ENCODE measurements at regions not wholly inside any gene's neighbourhood (a gene's known extent, or its start where the extent isn't known, plus 50 kb on each side); places are given as distances from the start of the nearest gene placed in this dataset.

GRCh38 chr10:36636879-36637278 lies 488.5 kb upstream of the ANKRD30A start:
- H3K36me3 ChIP-seq = no peaks in the 10 kb centered on the region
- no peak for ATAC-seq (ENCODE audit: low FRiP score in 2 of 2)
- H3K4me1 ChIP-seq = no peaks in the 10 kb centered on the region
- H3K4me3 ChIP-seq = no peak overlapping the region
- no peaks in the 10 kb centered on the region for H3K9me3 ChIP-seq
- no peak overlapping the region for H3K27ac ChIP-seq
- 74 to 76% methylated on average over 2 of the region's 2 CpGs for WGBS, 2 donors
- TF ChIP-seq POLR2AphosphoS5 (IDR thresholded peaks at IDR 0.05) (no peak), EP300 (IDR thresholded peaks at IDR 0.05) (no peak), CTCF (IDR thresholded peaks at IDR 0.05) (no peak), POLR2A (IDR thresholded peaks at IDR 0.05) (no peak)
- no peak for DNase-seq
- H3K27me3 ChIP-seq = no peaks in the 10 kb centered on the region

GRCh38 chr10:36636285-36636839 lies 489.0 kb upstream of the ANKRD30A start:
- Histone ChIP-seq H3K9me3 (no peaks in the 10 kb centered on the region), H3K4me3 (no peak overlapping the region), H3K36me3 (no peaks in the 10 kb centered on the region), H3K27me3 (no peaks in the 10 kb centered on the region), H3K27ac (no peak overlapping the region), H3K4me1 (no peaks in the 10 kb centered on the region)
- TF ChIP-seq POLR2A (IDR thresholded peaks at IDR 0.05) = no peak
- TF ChIP-seq POLR2AphosphoS5 (IDR thresholded peaks at IDR 0.05) = no peak
- TF ChIP-seq CTCF (IDR thresholded peaks at IDR 0.05) = no peak
- no peak for TF ChIP-seq EP300 (IDR thresholded peaks at IDR 0.05)
- 29 to 35% methylated on average over 1 of the region's 1 CpG for WGBS, 2 donors
- no peak for DNase-seq
- no peak for ATAC-seq (ENCODE audit: low FRiP score in 2 of 2)

- H3K27ac ChIP-seq = no peak overlapping the region
- DNase-seq (no peak), ATAC-seq (ENCODE audit: low FRiP score in 2 of 2) (no peak)
- no peaks in the 10 kb centered on the region for H3K27me3 ChIP-seq
- TF ChIP-seq CTCF (IDR thresholded peaks at IDR 0.05) = no peak
- no peak for TF ChIP-seq POLR2AphosphoS5 (IDR thresholded peaks at IDR 0.05)
- TF ChIP-seq EP300 (IDR thresholded peaks at IDR 0.05) = no peak
- no peak for TF ChIP-seq POLR2A (IDR thresholded peaks at IDR 0.05)
- no peaks in the 10 kb centered on the region for H3K36me3 ChIP-seq
- H3K4me3 ChIP-seq = no peak overlapping the region
- H3K9me3 ChIP-seq = no peaks in the 10 kb centered on the region
- no peaks in the 10 kb centered on the region for H3K4me1 ChIP-seq
- 63 to 71% methylated on average over 4 of the region's 4 CpGs for WGBS, 2 donors
These were observed 490.5 kb upstream of the ANKRD30A start for GRCh38 chr10:36634916-36635315.

GRCh38 chr10:36630267-36630666 lies 495.1 kb upstream of the ANKRD30A start:
- Histone ChIP-seq H3K4me3 (no peak overlapping the region), H3K4me1 (no peaks in the 10 kb centered on the region), H3K36me3 (no peaks in the 10 kb centered on the region), H3K9me3 (no peaks in the 10 kb centered on the region), H3K27ac (no peak overlapping the region), H3K27me3 (no peaks in the 10 kb centered on the region)
- no peak for DNase-seq
- 63 to 78% methylated on average over 3 of the region's 3 CpGs for WGBS, 2 donors
- no peak for ATAC-seq (ENCODE audit: low FRiP score in 2 of 2)
- TF ChIP-seq EP300 (IDR thresholded peaks at IDR 0.05) (no peak), POLR2A (IDR thresholded peaks at IDR 0.05) (no peak), CTCF (IDR thresholded peaks at IDR 0.05) (no peak), POLR2AphosphoS5 (IDR thresholded peaks at IDR 0.05) (no peak)

GRCh38 chr10:36629476-36629875 lies 495.9 kb upstream of the ANKRD30A start:
- Histone ChIP-seq H3K27me3 (no peaks in the 10 kb centered on the region), H3K4me1 (no peaks in the 10 kb centered on the region), H3K36me3 (no peaks in the 10 kb centered on the region), H3K4me3 (no peak overlapping the region), H3K9me3 (no peaks in the 10 kb centered on the region), H3K27ac (no peak overlapping the region)
- 54 to 96% methylated on average over 2 of the region's 2 CpGs for WGBS, 2 donors
- DNase-seq (no peak), ATAC-seq (ENCODE audit: low FRiP score in 2 of 2) (no peak)
- TF ChIP-seq CTCF (IDR thresholded peaks at IDR 0.05) (no peak), EP300 (IDR thresholded peaks at IDR 0.05) (no peak), POLR2AphosphoS5 (IDR thresholded peaks at IDR 0.05) (no peak), POLR2A (IDR thresholded peaks at IDR 0.05) (no peak)

Measured in upper lobe of left lung (tissue), 6 donors.